ENCODE measurements at regions not wholly inside any gene's neighbourhood (a gene's known extent, or its start where the extent isn't known, plus 50 kb on each side); places are given as distances from the start of the nearest gene placed in this dataset.
"Not testable (repeated sequence)": the region's sequence is repeated elsewhere in the genome, so short reads cannot be mapped to it uniquely, and the experiment has no call there.

GRCh38 chr18:30444544-30444943, 598.0 kb downstream of the DSC3 start:
- Histone ChIP-seq H3K4me3 (ENCODE audit: low read length) (no peak overlapping the region), H3K4me1 (ENCODE audit: insufficient read depth, low read length) (no peaks in the 10 kb centered on the region), H3K27me3 (ENCODE audit: insufficient read depth, low read length, poor library complexity, severe bottlenecking) (no peaks in the 10 kb centered on the region), H3K36me3 (ENCODE audit: insufficient read depth, low read length) (no peaks in the 10 kb centered on the region), H3K27ac (ENCODE audit: low read depth, low read length) (no peak overlapping the region), H3K9me3 (ENCODE audit: low read length) (peaks cover 3% of the 10 kb centered on the region)
- H3K4me3 Mint-ChIP-seq: no peak overlapping the region
- CTCF ChIA-PET: no interaction called here
- no peak for DNase-seq
- POLR2A ChIA-PET: no interaction called here
- H3K27me3 Mint-ChIP-seq: peaks cover 0 to 2% of the 10 kb centered on the region in 2 donors
- H3K36me3 Mint-ChIP-seq: no peaks in the 10 kb centered on the region
- H3K27ac Mint-ChIP-seq: no peak overlapping the region
- H3K9me3 Mint-ChIP-seq: peaks cover 4 to 31% (median 17%) of the 10 kb centered on the region in 5 donors
- H3K4me1 Mint-ChIP-seq: no peaks in the 10 kb centered on the region

GRCh38 chr18:30440351-30440750, 602.2 kb downstream of the DSC3 start:
- Mint-ChIP-seq H3K27ac (no peak overlapping the region), H3K4me3 (no peak overlapping the region), H3K4me1 (no peaks in the 10 kb centered on the region), H3K9me3 (peaks cover 4 to 41% (median 20%) of the 10 kb centered on the region in 5 donors), H3K27me3 (peaks cover 0 to 2% of the 10 kb centered on the region in 2 donors), H3K36me3 (no peaks in the 10 kb centered on the region)
- H3K27me3 ChIP-seq (ENCODE audit: insufficient read depth, low read length, poor library complexity, severe bottlenecking): no peaks in the 10 kb centered on the region
- DNase-seq: no peak
- no peaks in the 10 kb centered on the region for H3K9me3 ChIP-seq (ENCODE audit: low read length)
- ChIA-PET POLR2A (no interaction called here), CTCF (no interaction called here)
- no peak overlapping the region for H3K4me3 ChIP-seq (ENCODE audit: low read length)
- no peaks in the 10 kb centered on the region for H3K36me3 ChIP-seq (ENCODE audit: insufficient read depth, low read length)
- H3K4me1 ChIP-seq (ENCODE audit: insufficient read depth, low read length): no peaks in the 10 kb centered on the region
- H3K27ac ChIP-seq (ENCODE audit: low read depth, low read length): no peak overlapping the region

GRCh38 chr18:30439174-30439573, 603.4 kb downstream of the DSC3 start:
- no peak overlapping the region for H3K27ac ChIP-seq (ENCODE audit: low read depth, low read length)
- peaks cover 0 to 2% of the 10 kb centered on the region in 2 donors for H3K27me3 Mint-ChIP-seq
- H3K4me3 Mint-ChIP-seq: no peak overlapping the region
- H3K4me1 ChIP-seq (ENCODE audit: insufficient read depth, low read length): no peaks in the 10 kb centered on the region
- H3K4me3 ChIP-seq (ENCODE audit: low read length): no peak overlapping the region
- ChIA-PET POLR2A (no interaction called here), CTCF (no interaction called here)
- H3K36me3 ChIP-seq (ENCODE audit: insufficient read depth, low read length): no peaks in the 10 kb centered on the region
- H3K27me3 ChIP-seq (ENCODE audit: insufficient read depth, low read length, poor library complexity, severe bottlenecking): no peaks in the 10 kb centered on the region
- DNase-seq: no peak
- no peaks in the 10 kb centered on the region for H3K4me1 Mint-ChIP-seq
- H3K9me3 Mint-ChIP-seq: peaks cover 4 to 41% (median 18%) of the 10 kb centered on the region in 5 donors
- H3K9me3 ChIP-seq (ENCODE audit: low read length): no peaks in the 10 kb centered on the region
- no peaks in the 10 kb centered on the region for H3K36me3 Mint-ChIP-seq
- H3K27ac Mint-ChIP-seq: no peak overlapping the region

GRCh38 chr18:30432349-30432748, 610.2 kb downstream of the DSC3 start:
- no peaks in the 10 kb centered on the region for H3K36me3 Mint-ChIP-seq
- Histone ChIP-seq H3K27ac (ENCODE audit: low read depth, low read length) (no peak overlapping the region), H3K27me3 (ENCODE audit: insufficient read depth, low read length, poor library complexity, severe bottlenecking) (no peaks in the 10 kb centered on the region), H3K4me3 (ENCODE audit: low read length) (no peak overlapping the region), H3K4me1 (ENCODE audit: insufficient read depth, low read length) (no peaks in the 10 kb centered on the region), H3K9me3 (ENCODE audit: low read length) (no peaks in the 10 kb centered on the region), H3K36me3 (ENCODE audit: insufficient read depth, low read length) (no peaks in the 10 kb centered on the region)
- no peaks in the 10 kb centered on the region for H3K27me3 Mint-ChIP-seq
- peaks cover 3 to 57% (median 5%) of the 10 kb centered on the region in 5 donors for H3K9me3 Mint-ChIP-seq
- no peaks in the 10 kb centered on the region for H3K4me1 Mint-ChIP-seq
- ChIA-PET CTCF (no interaction called here), POLR2A (no interaction called here)
- H3K4me3 Mint-ChIP-seq: no peak overlapping the region
- no peak for DNase-seq
- H3K27ac Mint-ChIP-seq: no peak overlapping the region

- H3K27ac Mint-ChIP-seq; H3K36me3 ChIP-seq (ENCODE audit: insufficient read depth, low read length); H3K27me3 Mint-ChIP-seq; H3K27ac ChIP-seq (ENCODE audit: low read depth, low read length); H3K27me3 ChIP-seq (ENCODE audit: insufficient read depth, low read length, poor library complexity, severe bottlenecking); H3K9me3 ChIP-seq (ENCODE audit: low read length); DNase-seq; H3K4me1 ChIP-seq (ENCODE audit: insufficient read depth, low read length); H3K36me3 Mint-ChIP-seq; H3K4me1 Mint-ChIP-seq; CTCF ChIA-PET; POLR2A ChIA-PET; H3K4me3 ChIP-seq (ENCODE audit: low read length); H3K4me3 Mint-ChIP-seq: not testable (repeated sequence)
- peaks cover 5 to 35% (median 15%) of the 10 kb centered on the region in 5 donors for H3K9me3 Mint-ChIP-seq
Measured at GRCh38 chr18:30419399-30419798, 623.1 kb downstream of the DSC3 start.

- Mint-ChIP-seq H3K27ac (no peak overlapping the region), H3K27me3 (no peaks in the 10 kb centered on the region), H3K4me1 (no peaks in the 10 kb centered on the region), H3K36me3 (no peaks in the 10 kb centered on the region), H3K4me3 (no peak overlapping the region), H3K9me3 (peaks cover 6 to 47% (median 11%) of the 10 kb centered on the region in 5 donors)
- Histone ChIP-seq H3K27me3 (ENCODE audit: insufficient read depth, low read length, poor library complexity, severe bottlenecking) (no peaks in the 10 kb centered on the region), H3K4me1 (ENCODE audit: insufficient read depth, low read length) (no peaks in the 10 kb centered on the region), H3K4me3 (ENCODE audit: low read length) (no peak overlapping the region), H3K27ac (ENCODE audit: low read depth, low read length) (no peak overlapping the region), H3K9me3 (ENCODE audit: low read length) (no peaks in the 10 kb centered on the region), H3K36me3 (ENCODE audit: insufficient read depth, low read length) (no peaks in the 10 kb centered on the region)
- DNase-seq: no peak
- ChIA-PET CTCF (no interaction called here), POLR2A (no interaction called here)
Measured at GRCh38 chr18:30415903-30416302, 626.6 kb downstream of the DSC3 start.

- no peak overlapping the region for H3K27ac ChIP-seq (ENCODE audit: low read depth, low read length)
- no peaks in the 10 kb centered on the region for H3K36me3 ChIP-seq (ENCODE audit: insufficient read depth, low read length)
- no peaks in the 10 kb centered on the region for H3K36me3 Mint-ChIP-seq
- peaks cover 3% of the 10 kb centered on the region for H3K9me3 ChIP-seq (ENCODE audit: low read length)
- H3K4me1 ChIP-seq (ENCODE audit: insufficient read depth, low read length): no peaks in the 10 kb centered on the region
- H3K4me3 ChIP-seq (ENCODE audit: low read length): no peak overlapping the region
- no peak overlapping the region for H3K4me3 Mint-ChIP-seq
- no peaks in the 10 kb centered on the region for H3K27me3 ChIP-seq (ENCODE audit: insufficient read depth, low read length, poor library complexity, severe bottlenecking)
- H3K9me3 Mint-ChIP-seq: peaks cover 3 to 40% (median 10%) of the 10 kb centered on the region in 5 donors
- H3K4me1 Mint-ChIP-seq: no peaks in the 10 kb centered on the region
- DNase-seq: no peak
- no peak overlapping the region for H3K27ac Mint-ChIP-seq
- CTCF ChIA-PET: no interaction called here
- POLR2A ChIA-PET: no interaction called here
- no peaks in the 10 kb centered on the region for H3K27me3 Mint-ChIP-seq
Measured at GRCh38 chr18:30409120-30409519, 633.4 kb downstream of the DSC3 start.

GRCh38 chr18:30406728-30407127, 635.8 kb downstream of the DSC3 start:
- Mint-ChIP-seq H3K27me3 (no peaks in the 10 kb centered on the region), H3K4me1 (no peaks in the 10 kb centered on the region), H3K9me3 (peaks cover 3 to 35% (median 10%) of the 10 kb centered on the region in 5 donors), H3K4me3 (no peak overlapping the region), H3K27ac (no peak overlapping the region), H3K36me3 (no peaks in the 10 kb centered on the region)
- Histone ChIP-seq H3K4me3 (ENCODE audit: low read length) (no peak overlapping the region), H3K9me3 (ENCODE audit: low read length) (peaks cover 3% of the 10 kb centered on the region), H3K4me1 (ENCODE audit: insufficient read depth, low read length) (no peaks in the 10 kb centered on the region), H3K27me3 (ENCODE audit: insufficient read depth, low read length, poor library complexity, severe bottlenecking) (no peaks in the 10 kb centered on the region), H3K36me3 (ENCODE audit: insufficient read depth, low read length) (no peaks in the 10 kb centered on the region), H3K27ac (ENCODE audit: low read depth, low read length) (no peak overlapping the region)
- no peak for DNase-seq
- ChIA-PET CTCF (no interaction called here), POLR2A (no interaction called here)

- Mint-ChIP-seq H3K4me3 (no peak overlapping the region), H3K27ac (no peak overlapping the region), H3K4me1 (no peaks in the 10 kb centered on the region), H3K27me3 (no peaks in the 10 kb centered on the region), H3K9me3 (peaks cover 3 to 39% (median 12%) of the 10 kb centered on the region in 5 donors), H3K36me3 (no peaks in the 10 kb centered on the region)
- DNase-seq: no peak
- H3K9me3 ChIP-seq (ENCODE audit: low read length): peaks cover 2% of the 10 kb centered on the region
- H3K36me3 ChIP-seq (ENCODE audit: insufficient read depth, low read length): no peaks in the 10 kb centered on the region
- no peaks in the 10 kb centered on the region for H3K27me3 ChIP-seq (ENCODE audit: insufficient read depth, low read length, poor library complexity, severe bottlenecking)
- H3K27ac ChIP-seq (ENCODE audit: low read depth, low read length): no peak overlapping the region
- H3K4me1 ChIP-seq (ENCODE audit: insufficient read depth, low read length): no peaks in the 10 kb centered on the region
- CTCF ChIA-PET: no interaction called here
- H3K4me3 ChIP-seq (ENCODE audit: low read length): no peak overlapping the region
- POLR2A ChIA-PET: no interaction called here
Measured at GRCh38 chr18:30405038-30405437, 637.5 kb downstream of the DSC3 start.

All from CD8-positive, alpha-beta memory T cell (primary cell).